Trophoblast cell (in vitro differentiated cells and primary cell): ENCODE measurements at regions not wholly inside any gene's neighbourhood (a gene's known extent, or its start where the extent isn't known, plus 50 kb on each side); places are given as distances from the start of the nearest gene placed in this dataset.

Experiments
- DNase-seq, 2 donors: peaks; one replicate each; pipeline ENCODE4 v3.0.0-alpha.2; 2016
- H2AFZ ChIP-seq: 2 replicates; pipeline ENCODE4 v1.6.1; 2013; ENCODE audit warnings: low read length, moderate library complexity, mild to moderate bottlenecking; ENCODE audit not compliant: insufficient read depth, poor library complexity
- H2AK5ac ChIP-seq: 2 replicates; pipeline ENCODE4 v1.6.1; 2013; ENCODE audit warnings: mild to moderate bottlenecking, low read length
- H2BK120ac ChIP-seq: 2 replicates; pipeline ENCODE4 v1.6.1; 2013; ENCODE audit warnings: low read length, mild to moderate bottlenecking, moderate library complexity; ENCODE audit not compliant: insufficient read depth, poor library complexity
- H2BK12ac ChIP-seq: 2 replicates; pipeline ENCODE4 v1.6.1; 2013; ENCODE audit warnings: mild to moderate bottlenecking, low read length, moderate library complexity
- H2BK5ac ChIP-seq: 2 replicates; pipeline ENCODE4 v1.6.1; 2013; ENCODE audit warnings: low read length, low read depth, moderate library complexity, mild to moderate bottlenecking; ENCODE audit not compliant: poor library complexity
- H3K14ac ChIP-seq: 2 replicates; pipeline ENCODE4 v1.6.1; 2013; ENCODE audit warnings: mild to moderate bottlenecking, low read length
- H3K18ac ChIP-seq: 2 replicates; pipeline ENCODE4 v1.6.1; 2013; ENCODE audit warnings: mild to moderate bottlenecking, low read length
- H3K23ac ChIP-seq: 2 replicates; pipeline ENCODE4 v1.6.1; 2013; ENCODE audit warnings: low read length
- H3K27ac ChIP-seq: 2 replicates; pipeline ENCODE4 v1.5.1; 2013; ENCODE audit warnings: low read depth, mild to moderate bottlenecking, inconsistent platforms, low read length, moderate library complexity
- H3K27me3 ChIP-seq: 2 replicates; pipeline ENCODE4 v1.6.1; 2013; ENCODE audit warnings: inconsistent platforms, mild to moderate bottlenecking, low read length, moderate library complexity; ENCODE audit not compliant: insufficient read depth
- H3K36me3 ChIP-seq, 2 experiments: 1 replicate in 1 of 2; 2 replicates in 1 of 2; pipeline ENCODE4 v1.6.1; 2013; ENCODE audit warnings: low read length in 2 of 2, mild to moderate bottlenecking in 2 of 2, moderate library complexity in 1 of 2; ENCODE audit not compliant: insufficient read depth in 2 of 2, control insufficient read depth in 1 of 2
- H3K4ac ChIP-seq: 2 replicates; pipeline ENCODE4 v1.6.1; 2013; ENCODE audit warnings: low read depth, mild to moderate bottlenecking, low read length, moderate library complexity
- H3K4me1 ChIP-seq, 2 experiments: 1 replicate in 1 of 2; 2 replicates in 1 of 2; pipeline ENCODE4 v1.6.1; 2013; ENCODE audit warnings: low read length in 2 of 2, mild to moderate bottlenecking in 2 of 2, moderate library complexity in 1 of 2; ENCODE audit not compliant: insufficient read depth in 2 of 2, control insufficient read depth in 1 of 2
- H3K4me2 ChIP-seq: 2 replicates; pipeline ENCODE4 v1.6.1; 2013; ENCODE audit warnings: inconsistent platforms, mild to moderate bottlenecking, low read length, moderate library complexity
- H3K4me3 ChIP-seq: 2 replicates; pipeline ENCODE4 v1.5.1; 2013; ENCODE audit warnings: mild to moderate bottlenecking, low read depth, low read length, inconsistent platforms
- H3K79me1 ChIP-seq: one replicate; pipeline ENCODE4 v1.6.1; 2013; ENCODE audit warnings: low read length
- H3K79me2 ChIP-seq: 2 replicates; pipeline ENCODE4 v1.6.1; 2013; ENCODE audit warnings: low read length, mild to moderate bottlenecking; ENCODE audit not compliant: control insufficient read depth, insufficient read depth, poor library complexity
- H3K9ac ChIP-seq: 2 replicates; pipeline ENCODE4 v1.6.1; 2013; ENCODE audit warnings: mild to moderate bottlenecking, low read length
- H3K9me3 ChIP-seq: 2 replicates; pipeline ENCODE4 v1.6.1; 2013; ENCODE audit warnings: low read depth, mild to moderate bottlenecking, control low read depth, inconsistent platforms, low read length; ENCODE audit not compliant: insufficient read depth
- H4K12ac ChIP-seq: 2 replicates; pipeline ENCODE4 v1.6.1; 2013; ENCODE audit warnings: low read depth, mild to moderate bottlenecking, low read length, moderate library complexity
- H4K8ac ChIP-seq: 2 replicates; pipeline ENCODE4 v1.6.1; 2013; ENCODE audit warnings: low read depth, mild to moderate bottlenecking, low read length, moderate library complexity
- H4K91ac ChIP-seq: one replicate; pipeline ENCODE4 v1.6.1; 2013; ENCODE audit warnings: low read depth, mild to moderate bottlenecking, low read length, moderate library complexity
- WGBS: extraction: QIAGEN DNeasy Blood & Tissue Kit; methylation state at CpG from one replicate; pipeline ENCODE4 v1.1.7; 2013; ENCODE audit warnings: missing lambda C conversion rate; ENCODE audit not compliant: insufficient read length, insufficient coverage; ENCODE audit errors: extremely low coverage; 5-methylcytosine and 5-hydroxymethylcytosine counted together

DNA sequence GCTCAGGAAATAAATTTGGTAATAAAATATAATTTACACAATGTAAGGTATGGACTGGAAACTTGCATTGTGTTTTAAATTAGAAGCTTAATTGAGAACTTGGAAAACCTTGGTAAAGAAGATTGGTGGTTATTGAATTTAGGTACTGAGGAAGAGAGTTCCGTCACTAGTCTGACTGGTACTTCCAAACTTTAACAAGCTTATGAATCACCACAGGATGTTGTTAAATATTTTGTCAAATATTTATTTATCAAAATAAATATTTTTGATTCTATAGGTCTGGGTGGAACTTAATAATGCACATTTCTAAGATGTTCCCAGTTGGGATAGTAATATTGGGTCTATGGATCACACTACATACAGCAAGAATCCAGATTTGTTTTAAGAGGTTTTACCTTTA is 992.2 kb downstream of the ARAP2 start:
- Histone ChIP-seq H2BK5ac (no peak overlapping the region), H3K79me2 (no peaks in the 10 kb centered on the region), H3K4me3 (no peak overlapping the region), H4K8ac (no peak overlapping the region), H2BK12ac (no peak overlapping the region), H3K79me1 (no peaks in the 10 kb centered on the region), H3K14ac (no peak overlapping the region), H3K27ac (no peak overlapping the region), H3K9me3 (no peaks in the 10 kb centered on the region), H2AK5ac (no peak overlapping the region), H3K4me2 (no peak overlapping the region), H4K12ac (no peak overlapping the region), H3K27me3 (no peaks in the 10 kb centered on the region), H3K36me3 (no peaks in the 10 kb centered on the region), H2AFZ (no peak overlapping the region), H4K91ac (no peak overlapping the region), H3K4me1 (peaks cover 0 to 2% of the 10 kb centered on the region in 2 experiments), H2BK120ac (no peak overlapping the region), H3K9ac (no peak overlapping the region), H3K18ac (no peak overlapping the region), H3K4ac (no peak overlapping the region), H3K23ac (no peak overlapping the region)
- no peak for DNase-seq
- no CpG with 5 or more reads among the region's 1 CpG for WGBS

DNA sequence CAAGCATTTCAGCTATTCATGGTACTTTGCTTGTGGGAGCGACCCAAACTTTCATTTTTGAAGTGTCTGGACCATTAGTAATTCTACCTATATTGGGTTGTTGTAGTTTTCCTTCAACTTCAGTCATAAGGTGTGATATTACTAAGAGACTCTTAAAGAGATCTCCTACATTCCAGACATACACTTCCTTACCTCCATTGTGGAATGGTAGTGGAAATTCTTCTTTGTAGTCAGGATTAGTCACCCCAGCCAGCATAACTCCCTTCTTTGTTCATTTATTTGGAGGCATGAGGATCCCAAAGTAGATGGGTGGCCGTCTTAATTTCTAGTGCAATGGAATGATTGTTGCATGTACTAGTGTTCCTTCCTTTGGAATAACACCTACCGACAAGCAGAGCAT is 991.4 kb downstream of the ARAP2 start:
- Histone ChIP-seq H3K23ac (no peak overlapping the region), H3K18ac (no peak overlapping the region), H3K14ac (no peak overlapping the region), H2AK5ac (no peak overlapping the region), H3K79me1 (no peaks in the 10 kb centered on the region), H3K36me3 (no peaks in the 10 kb centered on the region), H4K91ac (no peak overlapping the region), H3K9ac (no peak overlapping the region), H2AFZ (no peak overlapping the region), H4K8ac (no peak overlapping the region), H3K79me2 (no peaks in the 10 kb centered on the region), H2BK120ac (no peak overlapping the region), H2BK12ac (no peak overlapping the region), H3K4me2 (no peak overlapping the region), H3K4me3 (no peak overlapping the region), H3K9me3 (peaks cover under 1% of the 10 kb centered on the region), H2BK5ac (no peak overlapping the region), H3K27ac (peak overlapping the region; percentile 28), H4K12ac (no peak overlapping the region), H3K27me3 (no peaks in the 10 kb centered on the region), H3K4me1 (peaks cover 0 to 2% of the 10 kb centered on the region in 2 experiments), H3K4ac (no peak overlapping the region)
- WGBS = no CpG with 5 or more reads among the region's 3 CpGs
- peak; percentile 62 to 85 for DNase-seq

DNA sequence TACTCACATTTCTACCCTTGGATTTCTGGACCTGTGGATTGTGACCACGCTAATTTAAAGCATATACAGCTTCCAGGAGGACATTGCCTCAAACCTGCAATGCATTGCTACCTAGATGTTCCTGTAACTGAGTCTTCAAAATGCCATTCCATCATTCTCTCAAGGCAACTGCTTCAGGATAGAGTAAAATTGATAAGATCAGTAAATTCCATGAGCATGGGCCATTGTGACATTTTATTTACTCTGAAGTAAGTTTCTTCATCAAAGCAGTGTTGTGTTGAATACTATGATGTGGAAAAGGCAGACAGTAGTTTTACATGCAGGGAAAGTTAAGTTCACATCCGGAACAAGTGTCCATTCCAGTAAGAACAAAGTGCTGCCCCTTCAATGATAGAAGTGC is 991.0 kb downstream of the ARAP2 start:
- Histone ChIP-seq H2AK5ac (no peak overlapping the region), H3K4me3 (no peak overlapping the region), H3K27ac (peak overlapping the region; percentile 28), H3K4ac (no peak overlapping the region), H3K79me2 (no peaks in the 10 kb centered on the region), H3K23ac (no peak overlapping the region), H3K79me1 (no peaks in the 10 kb centered on the region), H3K27me3 (no peaks in the 10 kb centered on the region), H3K9me3 (peaks cover 3% of the 10 kb centered on the region), H4K91ac (no peak overlapping the region), H3K4me1 (peaks cover 0 to 2% of the 10 kb centered on the region in 2 experiments), H3K18ac (no peak overlapping the region), H4K12ac (no peak overlapping the region), H2BK12ac (no peak overlapping the region), H2BK5ac (no peak overlapping the region), H3K9ac (no peak overlapping the region), H2AFZ (no peak overlapping the region), H4K8ac (no peak overlapping the region), H3K36me3 (no peaks in the 10 kb centered on the region), H3K4me2 (no peak overlapping the region), H2BK120ac (no peak overlapping the region), H3K14ac (no peak overlapping the region)
- DNase-seq = peak; percentile 11 to 72
- WGBS = no CpG with 5 or more reads among the region's 2 CpGs

DNA sequence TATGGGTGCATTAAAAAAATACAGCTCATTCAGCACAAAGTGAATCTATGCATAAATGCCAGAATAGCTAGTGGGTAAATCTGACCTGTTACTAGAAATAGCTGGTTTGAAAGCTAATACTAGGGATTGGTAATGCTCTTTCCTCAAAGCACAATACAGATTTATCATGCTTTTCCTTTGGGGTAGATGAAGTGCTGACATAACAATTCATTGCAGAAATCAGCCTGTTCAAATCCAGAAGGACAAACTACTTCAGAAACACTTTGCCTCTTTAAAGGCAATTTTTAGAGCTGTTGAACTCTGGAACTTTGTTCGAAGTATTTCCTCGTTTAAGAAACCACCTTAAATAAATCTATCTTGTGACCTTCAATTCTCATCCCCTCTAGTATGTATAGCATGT is 957.9 kb downstream of the ARAP2 start:
- Histone ChIP-seq H3K4me1 (no peaks in the 10 kb centered on the region), H3K36me3 (no peaks in the 10 kb centered on the region), H4K8ac (no peak overlapping the region), H3K79me2 (no peaks in the 10 kb centered on the region), H3K9ac (no peak overlapping the region), H3K14ac (no peak overlapping the region), H3K4me3 (no peak overlapping the region), H3K27ac (no peak overlapping the region), H3K27me3 (no peaks in the 10 kb centered on the region), H2BK12ac (no peak overlapping the region), H3K23ac (no peak overlapping the region), H3K18ac (no peak overlapping the region), H4K91ac (no peak overlapping the region), H4K12ac (no peak overlapping the region), H3K79me1 (no peaks in the 10 kb centered on the region), H2BK5ac (no peak overlapping the region), H2AK5ac (no peak overlapping the region), H3K4me2 (no peak overlapping the region), H2BK120ac (no peak overlapping the region), H3K4ac (no peak overlapping the region), H3K9me3 (no peaks in the 10 kb centered on the region), H2AFZ (no peak overlapping the region)
- WGBS = no CpG with 5 or more reads among the region's 2 CpGs
- no peak for DNase-seq
